SU-DHL-6 (cell line): ENCODE measurements at regions not wholly inside any gene's neighbourhood (a gene's known extent, or its start where the extent isn't known, plus 50 kb on each side); places are given as distances from the start of the nearest gene placed in this dataset.

ENCODE experiments used
- H2AFZ ChIP-seq: fragments of 200-600 bp; sonication (generic); 2 replicates; pipeline ENCODE4 v1.6.1; 2014; ENCODE audit warnings: low read depth, mild to moderate bottlenecking, moderate library complexity, mixed read lengths, antibody characterized with exemption, low read length; ENCODE audit not compliant: severe bottlenecking
- H3F3A ChIP-seq: fragments of 200-600 bp; shearing (Covaris generic); 2 replicates; pipeline ENCODE4 v1.6.0; 2016; ENCODE audit warnings: antibody characterized with exemption, mild to moderate bottlenecking; ENCODE audit not compliant: insufficient read depth
- H3K27ac ChIP-seq: fragments of 200-600 bp; sonication (generic); 2 replicates; pipeline ENCODE4 v1.5.1; 2016; ENCODE audit warnings: low read depth, mild to moderate bottlenecking, low read length, moderate library complexity, mixed read lengths
- H3K27me3 ChIP-seq: fragments of 200-600 bp; sonication (generic), shearing (Covaris generic); 2 replicates; pipeline ENCODE4 v1.6.0; 2014; ENCODE audit warnings: mild to moderate bottlenecking, low read length
- H3K36me3 ChIP-seq: fragments of 200-600 bp; sonication (generic); 2 replicates; pipeline ENCODE4 v1.6.1; 2014; ENCODE audit warnings: mild to moderate bottlenecking, low read length, mixed read lengths
- H3K4me2 ChIP-seq: fragments of 300-600, 200-600 bp; shearing (Covaris generic), sonication (generic); 2 replicates; pipeline ENCODE4 v1.6.0; 2014; ENCODE audit warnings: low read length, low read depth, mild to moderate bottlenecking; ENCODE audit not compliant: poor library complexity, severe bottlenecking
- H3K4me3 ChIP-seq: fragments of 200-600 bp; sonication (generic); 2 replicates; pipeline ENCODE4 v1.5.1; 2014; ENCODE audit warnings: antibody characterized with exemption, low read length, mild to moderate bottlenecking, mixed read lengths; ENCODE audit not compliant: insufficient read depth, poor library complexity, severe bottlenecking
- H3K79me2 ChIP-seq: fragments of 200-600 bp; sonication (generic); 2 replicates; pipeline ENCODE4 v1.6.1; 2014; ENCODE audit warnings: mild to moderate bottlenecking, low read length, moderate library complexity; ENCODE audit not compliant: insufficient read depth
- H3K9ac ChIP-seq: fragments of 200-600 bp; sonication (generic); 2 replicates; pipeline ENCODE4 v1.7.0; 2014; ENCODE audit warnings: mild to moderate bottlenecking, low read length
- H3K9me2 ChIP-seq: fragments of 200-600 bp; sonication (generic); replicated peaks from 2 replicates; pipeline ENCODE4 v1.6.1; 2014; ENCODE audit warnings: low read length; ENCODE audit not compliant: insufficient read depth
- H3K9me3 ChIP-seq: fragments of 200-600 bp; sonication (generic); 2 replicates; pipeline ENCODE4 v1.6.1; 2014; ENCODE audit warnings: low read length, mixed read lengths; ENCODE audit not compliant: insufficient read depth
- H4K20me1 ChIP-seq: fragments of 200-600 bp; sonication (generic); 2 replicates; pipeline ENCODE4 v1.6.1; 2014; ENCODE audit warnings: low read depth, mild to moderate bottlenecking, antibody characterized with exemption, low read length, moderate library complexity, mixed read lengths
- CTCF ChIP-seq: fragments of 200-600 bp; sonication (generic); IDR thresholded peaks from one replicate; pipeline ENCODE4 v1.5.1; 2017; ENCODE audit warnings: antibody characterized with exemption, mild to moderate bottlenecking, low read length, moderate library complexity; ENCODE audit not compliant: insufficient read depth, poor library complexity, severe bottlenecking
- EZH2phosphoT487 ChIP-seq: fragments of 200-600 bp; sonication (generic), shearing (Covaris generic); conservative IDR thresholded peaks from 2 replicates; pipeline ENCODE4 v1.6.1; 2018; ENCODE audit warnings: mild to moderate bottlenecking, antibody characterized with exemption, low read length, moderate library complexity, mixed read lengths

GRCh38 chr9:108356806-108357205 is 499.0 kb downstream of the ACTL7B start:
- Histone ChIP-seq H3K27ac (no peak overlapping the region), H4K20me1 (no peaks in the 10 kb centered on the region), H3K4me2 (no peak overlapping the region), H3K36me3 (no peaks in the 10 kb centered on the region), H3K9ac (no peak overlapping the region), H3F3A (no peaks in the 10 kb centered on the region), H3K79me2 (no peaks in the 10 kb centered on the region), H3K4me3 (no peak overlapping the region), H3K9me2 (no peaks in the 10 kb centered on the region), H2AFZ (no peak overlapping the region), H3K9me3 (no peaks in the 10 kb centered on the region), H3K27me3 (no peaks in the 10 kb centered on the region)
- TF ChIP-seq EZH2phosphoT487 (no peak), CTCF (no peak)

- Histone ChIP-seq H3K4me2 (no peak overlapping the region), H3K9ac (no peak overlapping the region), H3K27ac (no peak overlapping the region), H3F3A (no peaks in the 10 kb centered on the region), H2AFZ (no peak overlapping the region), H3K9me2 (no peaks in the 10 kb centered on the region), H3K4me3 (no peak overlapping the region), H3K27me3 (no peaks in the 10 kb centered on the region), H3K36me3 (no peaks in the 10 kb centered on the region), H4K20me1 (no peaks in the 10 kb centered on the region), H3K79me2 (no peaks in the 10 kb centered on the region), H3K9me3 (no peaks in the 10 kb centered on the region)
- TF ChIP-seq EZH2phosphoT487 (no peak), CTCF (no peak)
These were observed 504.2 kb downstream of the ACTL7B start for GRCh38 chr9:108351571-108351970.

- Histone ChIP-seq H4K20me1 (no peaks in the 10 kb centered on the region), H3K4me2 (no peak overlapping the region), H3K9me3 (no peaks in the 10 kb centered on the region), H3K9me2 (no peaks in the 10 kb centered on the region), H3K36me3 (no peaks in the 10 kb centered on the region), H3K9ac (no peak overlapping the region), H3K79me2 (no peaks in the 10 kb centered on the region), H3K27me3 (no peaks in the 10 kb centered on the region), H3K4me3 (no peak overlapping the region), H3K27ac (no peak overlapping the region), H2AFZ (no peak overlapping the region), H3F3A (no peaks in the 10 kb centered on the region)
- no peak for TF ChIP-seq CTCF
- no peak for TF ChIP-seq EZH2phosphoT487
These were observed 508.2 kb downstream of the ACTL7B start for GRCh38 chr9:108347463-108348188.
